LNCAP (cell line): ENCODE measurements at regions not wholly inside any gene's neighbourhood (a gene's known extent, or its start where the extent isn't known, plus 50 kb on each side); places are given as distances from the start of the nearest gene placed in this dataset.

Experiments used
- CTCF ChIP-seq: fragments of 450-650 bp; IDR thresholded peaks from 2 replicates; pipeline ENCODE4 v1.5.1; 2017; ENCODE audit warnings: mild to moderate bottlenecking

DNA sequence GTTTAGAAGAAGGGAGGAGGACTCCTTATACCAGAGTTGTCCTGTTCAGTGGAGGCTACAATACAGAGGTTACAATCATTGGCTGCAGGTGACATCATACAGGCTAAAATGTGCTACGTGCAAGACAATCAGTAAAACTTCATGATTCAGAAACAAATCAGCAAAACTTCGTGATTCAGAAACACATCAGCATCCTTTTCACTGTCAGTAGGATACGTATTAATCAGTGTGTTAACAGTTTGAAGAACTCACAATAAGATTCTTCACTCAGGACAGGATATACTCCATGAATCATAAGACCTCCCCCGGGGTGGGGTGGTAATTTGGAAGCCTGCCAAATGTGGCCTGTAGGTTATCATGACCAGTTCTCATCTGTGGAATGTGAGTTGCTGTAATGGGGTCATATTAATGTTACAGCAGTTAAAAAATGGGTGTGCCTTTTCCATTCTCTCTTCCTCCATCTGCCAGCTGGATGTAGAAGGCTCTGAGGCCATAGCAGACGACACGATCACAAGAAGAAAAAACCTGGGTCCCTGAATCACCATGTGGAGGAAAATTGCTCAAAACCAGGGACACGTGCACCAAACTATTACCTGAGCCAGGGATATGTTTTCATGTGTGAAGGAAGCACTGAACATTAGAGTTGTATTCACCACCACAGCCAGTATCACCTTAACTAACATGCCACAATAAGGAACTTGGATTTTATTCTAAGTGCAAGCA lies 134.8 kb upstream of the CREB1 start:
- no peak for TF ChIP-seq CTCF

- no peak for TF ChIP-seq CTCF
Observed at GRCh38 chr2:207395535-207396251, 134.1 kb upstream of the CREB1 start.

GRCh38 chr2:207397917-207398655 lies 131.7 kb upstream of the CREB1 start:
- TF ChIP-seq CTCF = no peak

GRCh38 chr2:207399301-207399700 lies 130.5 kb upstream of the CREB1 start:
- TF ChIP-seq CTCF = no peak

DNA sequence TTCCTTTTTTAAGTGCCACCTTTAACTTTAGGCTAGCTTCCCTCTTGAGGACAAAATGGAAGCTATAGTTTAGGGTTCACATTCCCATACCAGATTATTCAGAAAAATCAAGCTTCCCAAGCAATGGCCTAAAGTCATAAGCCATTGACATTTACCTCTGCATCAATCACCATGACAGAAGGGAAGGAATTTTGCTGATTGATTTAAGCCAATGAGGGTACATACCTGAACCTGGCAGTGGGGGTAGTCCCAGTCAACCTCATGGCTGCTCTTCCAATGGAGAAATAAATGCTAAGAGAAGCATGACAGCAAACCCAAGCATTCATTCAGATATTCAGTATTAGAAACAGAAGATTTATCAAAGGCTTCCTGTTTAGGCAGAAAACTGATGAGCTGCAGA lies 128.4 kb upstream of the CREB1 start:
- no peak for TF ChIP-seq CTCF

GRCh38 chr2:207403141-207403540 lies 126.6 kb upstream of the CREB1 start:
- TF ChIP-seq CTCF = no peak

GRCh38 chr2:207403950-207404349 lies 125.8 kb upstream of the CREB1 start:
- no peak for TF ChIP-seq CTCF
